Mesenchymal stem cell (in vitro differentiated cells and primary cell): ENCODE measurements at regions not wholly inside any gene's neighbourhood (a gene's known extent, or its start where the extent isn't known, plus 50 kb on each side); places are given as distances from the start of the nearest gene placed in this dataset.

Experiments
- DNase-seq: peaks from one replicate; pipeline ENCODE4 v3.0.0-alpha.2; 2013
- H2AFZ ChIP-seq: one replicate; pipeline ENCODE4 v1.6.1; 2013; ENCODE audit warnings: low read depth, mild to moderate bottlenecking, control low read depth, inconsistent platforms, low read length, moderate library complexity
- H2AK5ac ChIP-seq: 2 replicates; pipeline ENCODE4 v1.6.1; 2013; ENCODE audit warnings: low read length, moderate library complexity, mild to moderate bottlenecking, inconsistent platforms; ENCODE audit not compliant: severe bottlenecking
- H2BK120ac ChIP-seq: one replicate; pipeline ENCODE4 v1.6.1; 2013; ENCODE audit warnings: low read depth, mild to moderate bottlenecking, inconsistent platforms, low read length, moderate library complexity
- H2BK12ac ChIP-seq, 2 experiments: one replicate each; pipeline ENCODE4 v1.6.1; 2013; ENCODE audit warnings: inconsistent platforms in 2 of 2, low read length in 2 of 2, mild to moderate bottlenecking in 2 of 2, moderate library complexity in 2 of 2, control low read depth in 1 of 2
- H2BK15ac ChIP-seq: one replicate; pipeline ENCODE4 v1.6.1; 2013; ENCODE audit warnings: mild to moderate bottlenecking, low read depth, inconsistent platforms; ENCODE audit not compliant: poor library complexity, severe bottlenecking
- H2BK5ac ChIP-seq: 2 replicates; pipeline ENCODE4 v1.6.1; 2013; ENCODE audit warnings: low read depth, mild to moderate bottlenecking, low read length, control low read depth, inconsistent platforms; ENCODE audit not compliant: poor library complexity, severe bottlenecking
- H3K14ac ChIP-seq, 2 experiments: one replicate each; pipeline ENCODE4 v1.6.1; 2013; ENCODE audit warnings: inconsistent platforms in 2 of 2, low read length in 2 of 2, control low read depth in 1 of 2, mild to moderate bottlenecking in 1 of 2, moderate library complexity in 1 of 2
- H3K18ac ChIP-seq, 2 experiments: one replicate each; pipeline ENCODE4 v1.6.1; 2013; ENCODE audit warnings: inconsistent platforms in 2 of 2, low read length in 2 of 2, control low read depth in 1 of 2, low read depth in 1 of 2, mild to moderate bottlenecking in 1 of 2
- H3K23ac ChIP-seq, 2 experiments: one replicate each; pipeline ENCODE4 v1.6.1; 2013; ENCODE audit warnings: inconsistent platforms in 2 of 2, low read length in 2 of 2, mild to moderate bottlenecking in 2 of 2, moderate library complexity in 2 of 2, control low read depth in 1 of 2
- H3K27ac ChIP-seq: 2 replicates; pipeline ENCODE4 v1.5.1; 2013; ENCODE audit warnings: mild to moderate bottlenecking, moderate library complexity, low read length, control low read depth, inconsistent platforms; ENCODE audit not compliant: poor library complexity, severe bottlenecking
- H3K27me3 ChIP-seq, 2 experiments: 2 replicates each; pipeline versions ENCODE4 v1.6.1 to v1.7.0; 2013; ENCODE audit warnings: low read length in 2 of 2, mild to moderate bottlenecking in 2 of 2, moderate library complexity in 2 of 2, control low read depth in 1 of 2, inconsistent platforms in 1 of 2; ENCODE audit not compliant: control insufficient read depth in 1 of 2, insufficient read depth in 1 of 2
- H3K36me3 ChIP-seq, 2 experiments: 2 replicates each; pipeline versions ENCODE4 v1.6.1 to v1.7.0; 2013; ENCODE audit warnings: low read length in 2 of 2, control low read depth in 1 of 2, inconsistent platforms in 1 of 2, low read depth in 1 of 2, mild to moderate bottlenecking in 1 of 2; ENCODE audit not compliant: insufficient read depth in 2 of 2, control insufficient read depth in 1 of 2
- H3K4ac ChIP-seq, 2 experiments: one replicate each; pipeline ENCODE4 v1.6.1; 2013; ENCODE audit warnings: inconsistent platforms in 2 of 2, low read length in 2 of 2, mild to moderate bottlenecking in 2 of 2, moderate library complexity in 2 of 2, control low read depth in 1 of 2, low read depth in 1 of 2
- H3K4me1 ChIP-seq: 2 replicates; pipeline ENCODE4 v1.6.1; 2013; ENCODE audit warnings: low read depth, low read length, control low read depth; ENCODE audit not compliant: control insufficient read depth, insufficient read depth
- H3K4me2 ChIP-seq: 2 replicates; pipeline ENCODE4 v1.6.1; 2013; ENCODE audit warnings: low read length, mild to moderate bottlenecking, inconsistent platforms; ENCODE audit not compliant: poor library complexity, severe bottlenecking
- H3K4me3 ChIP-seq, 2 experiments: 2 replicates each; pipeline versions ENCODE4 v1.5.1 to v1.7.0; 2013; ENCODE audit warnings: low read length in 2 of 2, mild to moderate bottlenecking in 2 of 2, control low read depth in 1 of 2, low read depth in 1 of 2; ENCODE audit not compliant: insufficient read depth in 1 of 2
- H3K79me1 ChIP-seq: replicated peaks from 2 replicates; pipeline ENCODE4 v1.6.1; 2013; ENCODE audit warnings: mild to moderate bottlenecking, control low read depth, low read length, inconsistent platforms; ENCODE audit not compliant: poor library complexity, severe bottlenecking
- H3K9ac ChIP-seq: 2 replicates; pipeline ENCODE4 v1.7.0; 2013; ENCODE audit warnings: mild to moderate bottlenecking, low read length, moderate library complexity
- H3K9me3 ChIP-seq: 2 replicates; pipeline ENCODE4 v1.7.0; 2013; ENCODE audit warnings: mild to moderate bottlenecking, low read length; ENCODE audit not compliant: control insufficient read depth
- H4K8ac ChIP-seq: one replicate; pipeline ENCODE4 v1.6.1; 2013; ENCODE audit warnings: inconsistent platforms, mild to moderate bottlenecking, low read length, moderate library complexity
- H4K91ac ChIP-seq: one replicate; pipeline ENCODE4 v1.6.1; 2013; ENCODE audit warnings: mild to moderate bottlenecking, low read length, inconsistent platforms
- WGBS: methylation state at CpG from one replicate; pipeline ENCODE4 v1.1.7; 2013; ENCODE audit warnings: mixed read lengths; 5-methylcytosine and 5-hydroxymethylcytosine counted together

- Histone ChIP-seq H3K4me3 (no peak overlapping the region), H3K27ac (no peak overlapping the region), H3K36me3 (no peaks in the 10 kb centered on the region), H4K8ac (no peak overlapping the region), H3K18ac (no peak overlapping the region), H2BK5ac (no peak overlapping the region), H2BK12ac (no peak overlapping the region), H3K9ac (no peak overlapping the region), H3K79me1 (no peaks in the 10 kb centered on the region), H3K4me1 (no peaks in the 10 kb centered on the region), H2BK15ac (no peak overlapping the region), H3K27me3 (no peaks in the 10 kb centered on the region), H2AFZ (no peak overlapping the region), H3K9me3 (peaks cover 29% of the 10 kb centered on the region), H4K91ac (no peak overlapping the region), H3K14ac (no peak overlapping the region), H3K23ac (no peak overlapping the region), H3K4me2 (no peak overlapping the region), H3K4ac (no peak overlapping the region), H2BK120ac (no peak overlapping the region), H2AK5ac (no peak overlapping the region)
- WGBS, result no CpG with 5 or more reads among the region's 1 CpG
- DNase-seq, result peak; percentile 32
Observed at GRCh38 chr4:126123611-126124325, 809.0 kb downstream of the FAT4 start.

DNA sequence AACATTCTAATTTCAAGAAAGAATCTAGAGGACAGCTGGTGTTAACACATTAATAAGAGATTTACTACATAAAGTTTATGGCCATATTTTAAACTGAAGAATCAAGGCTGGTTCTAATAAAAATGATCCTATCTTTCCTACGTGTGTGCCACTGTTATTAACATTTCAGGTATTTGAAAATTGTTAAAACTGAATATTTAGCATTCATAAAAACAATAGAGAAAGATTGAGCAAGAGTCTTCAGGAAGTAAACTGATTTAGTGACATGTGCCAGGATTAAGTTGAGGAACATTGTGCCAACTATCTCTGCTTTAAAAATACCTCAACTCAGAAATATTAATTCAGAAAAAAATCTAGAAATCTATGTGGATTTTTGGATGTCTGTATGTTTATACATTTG, 810.1 kb downstream of the FAT4 start:
- Histone ChIP-seq H2BK120ac (no peak overlapping the region), H3K9ac (no peak overlapping the region), H3K4me3 (no peak overlapping the region), H3K4me2 (no peak overlapping the region), H3K27ac (no peak overlapping the region), H2BK12ac (no peak overlapping the region), H3K14ac (no peak overlapping the region), H4K8ac (no peak overlapping the region), H3K27me3 (no peaks in the 10 kb centered on the region), H3K4me1 (no peaks in the 10 kb centered on the region), H3K23ac (no peak overlapping the region), H2AK5ac (no peak overlapping the region), H3K36me3 (no peaks in the 10 kb centered on the region), H3K9me3 (peaks cover 35% of the 10 kb centered on the region), H2AFZ (no peak overlapping the region), H2BK5ac (no peak overlapping the region), H4K91ac (no peak overlapping the region), H3K18ac (no peak overlapping the region), H2BK15ac (no peak overlapping the region), H3K4ac (no peak overlapping the region), H3K79me1 (no peaks in the 10 kb centered on the region)
- WGBS, result no CpG with 5 or more reads among the region's 1 CpG
- no peak for DNase-seq

DNA sequence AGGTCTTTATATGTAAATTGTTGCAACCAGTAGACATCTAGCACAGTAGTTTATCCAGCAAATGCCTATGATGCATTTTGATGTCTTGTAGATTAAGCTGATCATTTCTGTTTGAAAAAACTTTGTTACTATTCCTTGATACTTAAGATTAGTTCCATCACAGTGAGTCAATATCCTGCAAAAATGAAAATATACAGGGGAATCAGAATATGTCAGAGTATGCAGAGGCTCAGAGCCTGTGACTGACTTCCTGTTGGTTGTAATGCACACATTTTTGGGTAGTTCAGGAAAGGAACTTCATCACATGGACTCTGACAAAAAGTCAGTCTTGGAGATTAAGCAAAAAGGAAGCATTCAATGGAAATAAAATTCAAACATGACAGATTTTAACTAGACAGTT, 815.5 kb downstream of the FAT4 start:
- no peak overlapping the region for H3K4ac ChIP-seq
- H3K4me3 ChIP-seq, result no peak overlapping the region
- no peak overlapping the region for H3K9ac ChIP-seq
- H3K79me1 ChIP-seq, result no peaks in the 10 kb centered on the region
- H4K8ac ChIP-seq, result no peak overlapping the region
- no peak overlapping the region for H3K14ac ChIP-seq
- no peak overlapping the region for H3K27ac ChIP-seq
- no peak overlapping the region for H3K4me2 ChIP-seq
- H3K27me3 ChIP-seq, result no peaks in the 10 kb centered on the region
- H4K91ac ChIP-seq, result no peak overlapping the region
- H2BK5ac ChIP-seq, result no peak overlapping the region
- no peak overlapping the region for H3K23ac ChIP-seq
- H3K9me3 ChIP-seq, result peaks cover 28% of the 10 kb centered on the region
- H2AFZ ChIP-seq, result no peak overlapping the region
- DNase-seq, result no peak
- H2BK12ac ChIP-seq, result no peak overlapping the region
- no peak overlapping the region for H2AK5ac ChIP-seq
- H3K18ac ChIP-seq, result no peak overlapping the region
- no peaks in the 10 kb centered on the region for H3K36me3 ChIP-seq
- no peak overlapping the region for H2BK120ac ChIP-seq
- no peak overlapping the region for H2BK15ac ChIP-seq
- no peaks in the 10 kb centered on the region for H3K4me1 ChIP-seq

- Histone ChIP-seq H3K4me2 (no peak overlapping the region), H2BK5ac (no peak overlapping the region), H3K9me3 (peaks cover 6% of the 10 kb centered on the region), H3K27ac (no peak overlapping the region), H3K23ac (no peak overlapping the region), H3K79me1 (no peaks in the 10 kb centered on the region), H2BK15ac (no peak overlapping the region), H2BK120ac (no peak overlapping the region), H3K4ac (no peak overlapping the region), H3K9ac (no peak overlapping the region), H3K14ac (no peak overlapping the region), H2AK5ac (no peak overlapping the region), H4K91ac (no peak overlapping the region), H3K4me1 (no peaks in the 10 kb centered on the region), H2AFZ (no peak overlapping the region), H3K27me3 (no peaks in the 10 kb centered on the region), H3K18ac (no peak overlapping the region), H2BK12ac (no peak overlapping the region), H3K36me3 (no peaks in the 10 kb centered on the region), H4K8ac (no peak overlapping the region), H3K4me3 (no peak overlapping the region)
- no peak for DNase-seq
- 90% methylated on average over 1 of the region's 5 CpGs for WGBS
Observed at GRCh38 chr4:126136922-126137781, 822.4 kb downstream of the FAT4 start.
